GM12878 (cell line): ENCODE measurements at regions not wholly inside any gene's neighbourhood (a gene's known extent, or its start where the extent isn't known, plus 50 kb on each side); places are given as distances from the start of the nearest gene placed in this dataset.

Experiments
- ATAC-seq: fragments of 200-7000 bp; cut with Tn5 transposase; 3 replicates; pipeline ENCODE4 v1.9.1; 2020; ENCODE audit warnings: mild to moderate bottlenecking, moderate library complexity
- BruUV-seq: library from RNA; stranded (reverse); fragments of 400-500 nt; replicated peaks from 2 replicates; lab custom pipeline; 2021; lab: Mats Ljungman, UMichigan
- CTCF ChIA-PET: fragments of 300-600 bp; sonication (Branson Sonifier 250); formaldehyde crosslinking; extraction: SDS; loops from one replicate; lab custom pipeline; 2021; ENCODE audit warnings: inconsistent platforms; lab: Yijun Ruan, JAX
- POLR2A ChIA-PET: fragments of 350-600 bp; formaldehyde crosslinking; extraction: SDS; loops from one replicate; lab custom pipeline; 2021; ENCODE audit warnings: inconsistent platforms; lab: Charles Lee
- RAD21 ChIA-PET: fragments of 300-600 bp; sonication (Branson Sonifier 250); formaldehyde crosslinking; loops from one replicate; lab custom pipeline; 2023; ENCODE audit warnings: antibody characterized with exemption; ENCODE audit not compliant: unreplicated experiment; lab: Charles Lee
- SMC1A ChIA-PET: fragments of 300-600 bp; sonication (Branson Sonifier 250); formaldehyde crosslinking; loops from one replicate; lab custom pipeline; 2023; ENCODE audit not compliant: unreplicated experiment, uncharacterized antibody; lab: Charles Lee
- DNase-seq: peaks from one replicate; pipeline ENCODE4 v3.0.0-alpha.2; 2011; ENCODE audit warnings: low read depth, low spot score
- FAIRE-seq: peaks from 3 replicates; lab custom pipeline; 2011; peaks lifted over from hg19 to GRCh38; lab: Jason Lieb, UNC
- H2AFZ ChIP-seq: 2 replicates; pipeline ENCODE4 v1.6.0; 2011; ENCODE audit warnings: low read depth, low read length, control low read depth; ENCODE audit not compliant: control insufficient read depth
- H3K27ac ChIP-seq: 2 replicates; pipeline ENCODE4 v1.5.1; 2011; ENCODE audit warnings: control low read depth; ENCODE audit not compliant: control insufficient read depth, insufficient read depth
- H3K27me3 ChIP-seq, 2 experiments: replicated peaks in 1 of 2; 2 replicates each; pipeline versions ENCODE4 v1.6.0 to v1.6.1; 2011; ENCODE audit warnings: low read length in 1 of 2; ENCODE audit not compliant: control insufficient read depth in 2 of 2, insufficient read depth in 2 of 2
- H3K36me3 ChIP-seq, 2 experiments: 2 replicates each; pipeline ENCODE4 v1.5.1; 2011; ENCODE audit warnings: low read length in 1 of 2; ENCODE audit not compliant: control insufficient read depth in 2 of 2, insufficient read depth in 2 of 2
- H3K4me1 ChIP-seq: 2 replicates; pipeline ENCODE4 v1.6.1; 2011; ENCODE audit warnings: mild to moderate bottlenecking, low read length, moderate library complexity, mixed read lengths; ENCODE audit not compliant: control insufficient read depth, insufficient read depth
- H3K4me2 ChIP-seq: 2 replicates; pipeline ENCODE4 v1.6.0; 2011; ENCODE audit warnings: control low read depth; ENCODE audit not compliant: control insufficient read depth, insufficient read depth
- H3K4me3 ChIP-seq: fragments of 200-600 bp; sonication (generic); 2 replicates; pipeline ENCODE4 v1.5.1; 2016
- H3K79me2 ChIP-seq: 2 replicates; pipeline ENCODE4 v1.6.0; 2011; ENCODE audit warnings: low read length; ENCODE audit not compliant: control insufficient read depth, insufficient read depth
- H3K9ac ChIP-seq: 2 replicates; pipeline ENCODE4 v1.8.0; 2011; ENCODE audit warnings: low read length, control low read depth, mixed read lengths; ENCODE audit not compliant: control insufficient read depth, insufficient read depth
- H3K9me3 ChIP-seq: replicated peaks from 3 replicates; pipeline ENCODE4 v1.5.1; 2011; ENCODE audit warnings: mild to moderate bottlenecking, low read length; ENCODE audit not compliant: control insufficient read depth, insufficient read depth
- H4K20me1 ChIP-seq: 2 replicates; pipeline ENCODE4 v1.6.0; 2011; ENCODE audit not compliant: control insufficient read depth, insufficient read depth
- ATF7 ChIP-seq: fragments of 450-650 bp; IDR thresholded peaks from 2 replicates; pipeline ENCODE4 v1.6.1; 2016; ENCODE audit warnings: low read depth, mild to moderate bottlenecking
- CEBPZ ChIP-seq: fragments of 150-350 bp; IDR thresholded peaks from 2 replicates; pipeline ENCODE4 v1.6.1; 2016; ENCODE audit warnings: low read depth, low read length
- CREB1 ChIP-seq: IDR thresholded peaks from 2 replicates; pipeline ENCODE4 v1.6.1; 2012; ENCODE audit warnings: low read depth, mild to moderate bottlenecking, inconsistent platforms
- DPF2 ChIP-seq: fragments of 450-650 bp; IDR thresholded peaks from 2 replicates; pipeline ENCODE4 v1.6.1; 2017; ENCODE audit warnings: mild to moderate bottlenecking
- PKNOX1 ChIP-seq: fragments of 450-650 bp; IDR thresholded peaks from 2 replicates; pipeline ENCODE4 v1.6.1; 2016; ENCODE audit warnings: mild to moderate bottlenecking
- SIN3A ChIP-seq: IDR thresholded peaks from 2 replicates; pipeline ENCODE4 v1.6.1; 2012; ENCODE audit warnings: low read depth, low read length, improper control_type of control experiment
- SPI1 ChIP-seq: IDR thresholded peaks from 2 replicates; pipeline ENCODE4 v1.6.1; 2011; ENCODE audit warnings: low read depth, mild to moderate bottlenecking, low read length, moderate library complexity, borderline replicate concordance; ENCODE audit not compliant: insufficient read depth
- ZSCAN29 ChIP-seq: fragments of 450-650 bp; IDR thresholded peaks from 2 replicates; pipeline ENCODE4 v1.6.1; 2017; ENCODE audit warnings: mild to moderate bottlenecking, moderate library complexity
- WGBS: methylation state at CpG from one replicate; pipeline ENCODE4 v1.1.6; 2016; ENCODE audit warnings: low lambda C conversion rate; ENCODE audit not compliant: insufficient replicate concordance, insufficient coverage; ENCODE audit errors: missing lambda C conversion rate; 5-methylcytosine and 5-hydroxymethylcytosine counted together
- in situ Hi-C: fragments of 300-500 bp; cut with MboI; formaldehyde crosslinking; loops from 9 replicates; pipeline ENCODE4 v1.14.3; 2018; ENCODE audit warnings: mixed read lengths
- intact Hi-C: fragments of 100-400 bp; cut with micrococcal nuclease; formaldehyde crosslinking; loops from one replicate; pipeline ENCODE4 v1.14.2; 2022; ENCODE audit not compliant: unreplicated experiment
- TF ChIP-seq, protein P1 (sequence below), 3 experiments: IDR thresholded peaks in 2 of 3; conservative IDR thresholded peaks in 1 of 3; 2 replicates each; pipeline ENCODE4 v1.5.1; 2011; ENCODE audit warnings: low read depth in 3 of 3, low read length in 3 of 3, mild to moderate bottlenecking in 3 of 3, control low read depth in 2 of 3, moderate library complexity in 2 of 3, inconsistent platforms in 1 of 3, mixed read lengths in 1 of 3; ENCODE audit not compliant: control insufficient read depth in 2 of 3, insufficient read depth in 1 of 3; ENCODE audit errors: extremely low read depth in 1 of 3

GRCh38 chr3:160049565-160049964 is 60.9 kb downstream of the IL12A start:
- Histone ChIP-seq H2AFZ (no peak overlapping the region), H3K9ac (no peak overlapping the region), H4K20me1 (no peaks in the 10 kb centered on the region), H3K36me3 (no peaks in the 10 kb centered on the region), H3K27me3 (no peaks in the 10 kb centered on the region), H3K4me1 (no peaks in the 10 kb centered on the region), H3K9me3 (no peaks in the 10 kb centered on the region), H3K27ac (no peak overlapping the region), H3K4me2 (no peak overlapping the region), H3K79me2 (no peaks in the 10 kb centered on the region), H3K4me3 (no peak overlapping the region)
- ChIA-PET CTCF (interaction anchor here (0.8 kb wide), 1 partner anchor 17 kb away, joined by 3 read pairs; no protein-coding TSS in a partner anchor), SMC1A (no interaction called here), RAD21 (no interaction called here), POLR2A (no interaction called here)
- intact Hi-C loops, result no loop called here
- no TSS peak for BruUV-seq
- ATAC-seq (no peak), FAIRE-seq (no peak), DNase-seq (no peak)
- in situ Hi-C loops, result no loop called here
- 27% methylated on average over 2 of the region's 2 CpGs for WGBS
- no peak for TF ChIP-seq SPI1
- TF ChIP-seq, protein P1, sequence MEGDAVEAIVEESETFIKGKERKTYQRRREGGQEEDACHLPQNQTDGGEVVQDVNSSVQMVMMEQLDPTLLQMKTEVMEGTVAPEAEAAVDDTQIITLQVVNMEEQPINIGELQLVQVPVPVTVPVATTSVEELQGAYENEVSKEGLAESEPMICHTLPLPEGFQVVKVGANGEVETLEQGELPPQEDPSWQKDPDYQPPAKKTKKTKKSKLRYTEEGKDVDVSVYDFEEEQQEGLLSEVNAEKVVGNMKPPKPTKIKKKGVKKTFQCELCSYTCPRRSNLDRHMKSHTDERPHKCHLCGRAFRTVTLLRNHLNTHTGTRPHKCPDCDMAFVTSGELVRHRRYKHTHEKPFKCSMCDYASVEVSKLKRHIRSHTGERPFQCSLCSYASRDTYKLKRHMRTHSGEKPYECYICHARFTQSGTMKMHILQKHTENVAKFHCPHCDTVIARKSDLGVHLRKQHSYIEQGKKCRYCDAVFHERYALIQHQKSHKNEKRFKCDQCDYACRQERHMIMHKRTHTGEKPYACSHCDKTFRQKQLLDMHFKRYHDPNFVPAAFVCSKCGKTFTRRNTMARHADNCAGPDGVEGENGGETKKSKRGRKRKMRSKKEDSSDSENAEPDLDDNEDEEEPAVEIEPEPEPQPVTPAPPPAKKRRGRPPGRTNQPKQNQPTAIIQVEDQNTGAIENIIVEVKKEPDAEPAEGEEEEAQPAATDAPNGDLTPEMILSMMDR (IDR thresholded peaks at IDR 0.05 in 2 of 3, conservative IDR thresholded peaks at IDR 0.05 in 1 of 3; ENCODE audit: control insufficient read depth in 2 of 3, extremely low read depth in 1 of 3, insufficient read depth in 1 of 3, low read depth in 3 of 3, low read length in 3 of 3), result no peak
- TF ChIP-seq CREB1, result no peak
- no peak for TF ChIP-seq SIN3A
- TF ChIP-seq DPF2, result no peak
- TF ChIP-seq ZSCAN29, result no peak
- no peak for TF ChIP-seq ATF7
- no peak for TF ChIP-seq CEBPZ
- TF ChIP-seq PKNOX1, result no peak
